ENCODE measurements at regions not wholly inside any gene's neighbourhood (a gene's known extent, or its start where the extent isn't known, plus 50 kb on each side); places are given as distances from the start of the nearest gene placed in this dataset.
A peak's percentile ranks its signal among the peaks of the same experiment; 100 is the strongest.

GRCh38 chr11:79864882-79865281, 424.1 kb upstream of the TENM4 start:
- DNase-seq: no peak
- TF ChIP-seq, protein P1, sequence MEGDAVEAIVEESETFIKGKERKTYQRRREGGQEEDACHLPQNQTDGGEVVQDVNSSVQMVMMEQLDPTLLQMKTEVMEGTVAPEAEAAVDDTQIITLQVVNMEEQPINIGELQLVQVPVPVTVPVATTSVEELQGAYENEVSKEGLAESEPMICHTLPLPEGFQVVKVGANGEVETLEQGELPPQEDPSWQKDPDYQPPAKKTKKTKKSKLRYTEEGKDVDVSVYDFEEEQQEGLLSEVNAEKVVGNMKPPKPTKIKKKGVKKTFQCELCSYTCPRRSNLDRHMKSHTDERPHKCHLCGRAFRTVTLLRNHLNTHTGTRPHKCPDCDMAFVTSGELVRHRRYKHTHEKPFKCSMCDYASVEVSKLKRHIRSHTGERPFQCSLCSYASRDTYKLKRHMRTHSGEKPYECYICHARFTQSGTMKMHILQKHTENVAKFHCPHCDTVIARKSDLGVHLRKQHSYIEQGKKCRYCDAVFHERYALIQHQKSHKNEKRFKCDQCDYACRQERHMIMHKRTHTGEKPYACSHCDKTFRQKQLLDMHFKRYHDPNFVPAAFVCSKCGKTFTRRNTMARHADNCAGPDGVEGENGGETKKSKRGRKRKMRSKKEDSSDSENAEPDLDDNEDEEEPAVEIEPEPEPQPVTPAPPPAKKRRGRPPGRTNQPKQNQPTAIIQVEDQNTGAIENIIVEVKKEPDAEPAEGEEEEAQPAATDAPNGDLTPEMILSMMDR (IDR thresholded peaks at IDR 0.05; ENCODE audit: borderline replicate concordance, extremely low read depth, insufficient read depth): no peak
- Histone ChIP-seq H3K4me3 (ENCODE audit: low read length in 3 of 3) (no peak overlapping the region), H3K27me3 (ENCODE audit: control insufficient read depth, insufficient read depth, low read length) (no peaks in the 10 kb centered on the region), H3K9ac (ENCODE audit: low read length in 3 of 3) (no peak overlapping the region), H3K4me1 (ENCODE audit: control insufficient read depth in 2 of 3, insufficient read depth in 2 of 3, low read depth in 1 of 3, low read length in 3 of 3) (no peaks in the 10 kb centered on the region), H3K27ac (ENCODE audit: low read depth in 2 of 2, low read length in 2 of 2) (no peak overlapping the region), H3K36me3 (ENCODE audit: control insufficient read depth in 2 of 3, insufficient read depth in 3 of 3, low read length in 3 of 3) (no peaks in the 10 kb centered on the region), H3K9me3 (ENCODE audit: control insufficient read depth in 2 of 3, insufficient read depth in 1 of 3, low read length in 3 of 3) (peaks cover 0 to 4% (median 0%) of the 10 kb centered on the region in 3 donors)
- intact Hi-C loops (cut with DNase I): no loop called here
- FAIRE-seq: no peak

- H3K9ac ChIP-seq (ENCODE audit: low read length in 3 of 3): no peak overlapping the region
- no peaks in the 10 kb centered on the region for H3K36me3 ChIP-seq (ENCODE audit: control insufficient read depth in 2 of 3, insufficient read depth in 3 of 3, low read length in 3 of 3)
- FAIRE-seq (no peak), DNase-seq (no peak)
- TF ChIP-seq, protein P1 (IDR thresholded peaks at IDR 0.05; ENCODE audit: borderline replicate concordance, extremely low read depth, insufficient read depth): no peak
- H3K4me3 ChIP-seq (ENCODE audit: low read length in 3 of 3): no peak overlapping the region
- no peaks in the 10 kb centered on the region for H3K27me3 ChIP-seq (ENCODE audit: control insufficient read depth, insufficient read depth, low read length)
- H3K9me3 ChIP-seq (ENCODE audit: control insufficient read depth in 2 of 3, insufficient read depth in 1 of 3, low read length in 3 of 3): no peaks in the 10 kb centered on the region
- H3K27ac ChIP-seq (ENCODE audit: low read depth in 2 of 2, low read length in 2 of 2): no peak overlapping the region
- intact Hi-C loops (cut with DNase I): no loop called here
- no peaks in the 10 kb centered on the region for H3K4me1 ChIP-seq (ENCODE audit: control insufficient read depth in 2 of 3, insufficient read depth in 2 of 3, low read depth in 1 of 3, low read length in 3 of 3)
Measured at GRCh38 chr11:79860336-79860735, 419.5 kb upstream of the TENM4 start.

- Histone ChIP-seq H3K9ac (ENCODE audit: low read length in 3 of 3) (no peak overlapping the region), H3K9me3 (ENCODE audit: control insufficient read depth in 2 of 3, insufficient read depth in 1 of 3, low read length in 3 of 3) (no peaks in the 10 kb centered on the region), H3K27ac (ENCODE audit: low read depth in 2 of 2, low read length in 2 of 2) (no peak overlapping the region), H3K36me3 (ENCODE audit: control insufficient read depth in 2 of 3, insufficient read depth in 3 of 3, low read length in 3 of 3) (no peaks in the 10 kb centered on the region), H3K4me1 (ENCODE audit: control insufficient read depth in 2 of 3, insufficient read depth in 2 of 3, low read depth in 1 of 3, low read length in 3 of 3) (no peaks in the 10 kb centered on the region), H3K27me3 (ENCODE audit: control insufficient read depth, insufficient read depth, low read length) (no peaks in the 10 kb centered on the region), H3K4me3 (ENCODE audit: low read length in 3 of 3) (no peak overlapping the region)
- TF ChIP-seq, protein P1 (IDR thresholded peaks at IDR 0.05; ENCODE audit: borderline replicate concordance, extremely low read depth, insufficient read depth): no peak
- FAIRE-seq (no peak), DNase-seq (peak in 3 of 5 donors; percentile 16 to 51 (median 30))
- intact Hi-C loops (cut with DNase I): no loop called here
Measured at GRCh38 chr11:79857377-79858214, 416.8 kb upstream of the TENM4 start.
